GM12865 (cell line): ENCODE measurements at regions not wholly inside any gene's neighbourhood (a gene's known extent, or its start where the extent isn't known, plus 50 kb on each side); places are given as distances from the start of the nearest gene placed in this dataset.

Source experiments
- DNase-seq: peaks from one replicate; pipeline ENCODE4 v3.0.0; 2010; ENCODE audit warnings: low read depth
- H3K4me3 ChIP-seq: 2 replicates; pipeline ENCODE4 v1.5.1; 2011; ENCODE audit warnings: mild to moderate bottlenecking, low read depth, low read length, control low read depth
- TF ChIP-seq, protein P1 (sequence below): IDR thresholded peaks from 2 replicates; pipeline ENCODE4 v1.5.1; 2011; ENCODE audit warnings: low read length, control low read depth, low read depth, inconsistent platforms; ENCODE audit not compliant: insufficient read depth; ENCODE audit errors: missing control alignments

DNA sequence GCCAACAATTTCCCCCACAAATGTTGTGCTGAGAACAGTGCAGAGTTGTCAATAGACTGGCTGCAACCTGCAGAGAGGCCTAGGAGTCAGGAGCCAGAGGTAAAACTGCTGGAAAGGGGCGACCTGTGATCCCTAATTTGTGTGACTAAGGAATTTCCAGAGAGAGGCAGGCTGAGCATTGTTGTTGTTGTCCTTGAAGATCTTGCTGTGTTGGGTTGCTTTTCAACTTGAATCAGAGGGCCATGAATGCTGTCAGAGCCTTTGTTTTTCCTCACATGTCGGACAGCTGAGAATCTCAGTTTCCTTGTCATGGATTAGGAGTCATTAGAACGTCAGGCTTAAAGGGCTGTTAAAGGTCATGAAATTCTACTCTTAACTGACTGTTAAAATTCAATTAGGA lies 134.6 kb upstream of the ASTN2 start:
- TF ChIP-seq, protein P1, sequence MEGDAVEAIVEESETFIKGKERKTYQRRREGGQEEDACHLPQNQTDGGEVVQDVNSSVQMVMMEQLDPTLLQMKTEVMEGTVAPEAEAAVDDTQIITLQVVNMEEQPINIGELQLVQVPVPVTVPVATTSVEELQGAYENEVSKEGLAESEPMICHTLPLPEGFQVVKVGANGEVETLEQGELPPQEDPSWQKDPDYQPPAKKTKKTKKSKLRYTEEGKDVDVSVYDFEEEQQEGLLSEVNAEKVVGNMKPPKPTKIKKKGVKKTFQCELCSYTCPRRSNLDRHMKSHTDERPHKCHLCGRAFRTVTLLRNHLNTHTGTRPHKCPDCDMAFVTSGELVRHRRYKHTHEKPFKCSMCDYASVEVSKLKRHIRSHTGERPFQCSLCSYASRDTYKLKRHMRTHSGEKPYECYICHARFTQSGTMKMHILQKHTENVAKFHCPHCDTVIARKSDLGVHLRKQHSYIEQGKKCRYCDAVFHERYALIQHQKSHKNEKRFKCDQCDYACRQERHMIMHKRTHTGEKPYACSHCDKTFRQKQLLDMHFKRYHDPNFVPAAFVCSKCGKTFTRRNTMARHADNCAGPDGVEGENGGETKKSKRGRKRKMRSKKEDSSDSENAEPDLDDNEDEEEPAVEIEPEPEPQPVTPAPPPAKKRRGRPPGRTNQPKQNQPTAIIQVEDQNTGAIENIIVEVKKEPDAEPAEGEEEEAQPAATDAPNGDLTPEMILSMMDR = no peak
- no peak overlapping the region for H3K4me3 ChIP-seq
- DNase-seq = no peak

DNA sequence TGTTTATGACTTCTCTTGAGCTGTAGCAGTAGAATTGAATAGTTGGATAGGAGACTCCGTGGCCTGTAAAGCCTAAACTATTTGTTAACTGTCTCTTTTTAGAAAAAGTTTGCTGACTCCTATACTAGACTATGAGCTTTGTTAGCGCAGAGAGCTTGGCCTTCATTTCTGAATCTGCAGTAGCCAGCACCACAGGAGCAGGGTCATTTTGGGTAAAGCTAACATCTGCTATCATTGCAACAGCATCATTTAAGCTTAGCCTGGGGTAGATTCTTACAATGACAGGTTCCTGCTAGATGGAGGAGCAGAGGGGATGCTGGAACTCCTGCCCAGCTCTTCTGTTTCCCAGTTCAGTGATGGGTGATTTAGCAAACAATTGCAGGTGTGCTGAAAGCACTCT lies 133.7 kb upstream of the ASTN2 start:
- DNase-seq = no peak
- no peak overlapping the region for H3K4me3 ChIP-seq
- TF ChIP-seq, protein P1 = no peak

- DNase-seq = no peak
- TF ChIP-seq, protein P1 = no peak
- no peak overlapping the region for H3K4me3 ChIP-seq
Measured at GRCh38 chr9:117547904-117548303, 133.0 kb upstream of the ASTN2 start.

- TF ChIP-seq, protein P1 = no peak
- peak; percentile 3 for DNase-seq
- no peak overlapping the region for H3K4me3 ChIP-seq
Measured at GRCh38 chr9:117546894-117547678, 132.2 kb upstream of the ASTN2 start.

- no peak for DNase-seq
- H3K4me3 ChIP-seq = no peak overlapping the region
- TF ChIP-seq, protein P1 = no peak
Measured at GRCh38 chr9:117545846-117546245, 131.0 kb upstream of the ASTN2 start.

DNA sequence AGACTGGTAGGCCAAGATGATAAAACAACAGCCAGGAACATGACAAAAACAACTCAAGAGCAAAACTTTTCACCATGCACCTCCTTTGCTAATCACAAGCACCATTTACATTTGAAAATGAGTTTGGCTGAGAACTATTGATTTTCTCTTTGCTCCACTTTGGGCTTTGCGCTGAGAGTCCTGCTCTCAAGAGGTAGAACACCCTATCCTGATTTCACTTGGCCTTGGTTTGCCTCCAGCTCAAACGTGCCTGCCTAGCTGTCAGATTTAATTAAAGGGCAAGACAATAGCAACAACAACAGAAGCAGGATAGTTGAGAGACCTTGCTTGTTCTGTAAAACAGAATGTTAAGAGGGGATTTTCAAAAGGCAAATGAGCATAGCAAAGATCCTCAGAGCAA lies 128.2 kb upstream of the ASTN2 start:
- DNase-seq = no peak
- TF ChIP-seq, protein P1 = no peak
- H3K4me3 ChIP-seq = no peak overlapping the region

GRCh38 chr9:117542021-117542420 lies 127.2 kb upstream of the ASTN2 start:
- no peak for DNase-seq
- no peak overlapping the region for H3K4me3 ChIP-seq
- TF ChIP-seq, protein P1 = no peak
